Thyroid gland (tissue), 4 donors: ENCODE measurements at regions not wholly inside any gene's neighbourhood (a gene's known extent, or its start where the extent isn't known, plus 50 kb on each side); places are given as distances from the start of the nearest gene placed in this dataset.

ENCODE experiments used
- DNase-seq, 2 donors: peaks; one replicate each; pipeline ENCODE4 v3.0.0-alpha.2; 2019
- H3K27ac ChIP-seq, 3 donors: fragments of 200-600 bp; sonication (generic); 1 replicate in 2 of 3; 2 replicates in 1 of 3; pipeline ENCODE4 v1.5.1; 2016 to 2019; ENCODE audit warnings: mild to moderate bottlenecking in 1 of 3, moderate library complexity in 1 of 3
- H3K27me3 ChIP-seq: fragments of 200-600 bp; sonication (generic); one replicate; pipeline ENCODE4 v1.5.1; 2019
- H3K36me3 ChIP-seq, 2 donors: fragments of 200-600 bp; sonication (generic); one replicate each; pipeline ENCODE4 v1.5.1; 2016 to 2019
- H3K4me1 ChIP-seq, 2 donors: fragments of 200-600 bp; sonication (generic); one replicate each; pipeline ENCODE4 v1.5.1; 2017 to 2019
- H3K4me3 ChIP-seq, 3 donors: fragments of 200-600 bp; sonication (generic); replicated peaks in 1 of 3; 1 replicate in 2 of 3; 2 replicates in 1 of 3; pipeline ENCODE4 v1.5.1; 2016; ENCODE audit warnings: mild to moderate bottlenecking in 1 of 3
- H3K9me3 ChIP-seq: fragments of 200-600 bp; sonication (generic); one replicate; pipeline ENCODE4 v1.5.1; 2017
- CTCF ChIP-seq, 6 experiments: fragments of 200-600 bp in 3 of 6; fragments of 450-650 bp in 3 of 6; sonication (generic) in 3 of 6; IDR thresholded peaks; one replicate each; pipeline ENCODE4 v1.5.1; 2016 to 2019; ENCODE audit warnings: antibody characterized with exemption in 6 of 6, mild to moderate bottlenecking in 2 of 6, inconsistent platforms in 1 of 6, moderate library complexity in 1 of 6
- POLR2A ChIP-seq, 2 donors: fragments of 450-650 bp; IDR thresholded peaks; one replicate each; pipeline ENCODE4 v1.6.1; 2017; ENCODE audit warnings: antibody characterized with exemption in 2 of 2, mild to moderate bottlenecking in 2 of 2, moderate library complexity in 1 of 2
- WGBS, 2 donors: methylation state at CpG; one replicate each; pipeline ENCODE4 v1.1.5; 2017; 5-methylcytosine and 5-hydroxymethylcytosine counted together
- intact Hi-C: fragments of 100-400 bp; cut with DNase I; formaldehyde crosslinking; loops from one replicate; pipeline ENCODE4 v1.15.1; 2023

GRCh38 chr10:44295644-44296241 lies 89.2 kb downstream of the CXCL12 start:
- H3K4me3 ChIP-seq: no peak overlapping the region
- DNase-seq: no peak
- no peaks in the 10 kb centered on the region for H3K36me3 ChIP-seq
- 44 to 46% methylated on average over 3 of the region's 3 CpGs for WGBS, 2 donors
- no peak for TF ChIP-seq POLR2A (IDR thresholded peaks at IDR 0.05)
- no peak for TF ChIP-seq CTCF (IDR thresholded peaks at IDR 0.05)
- peaks cover 8 to 12% of the 10 kb centered on the region in 2 donors for H3K4me1 ChIP-seq
- intact Hi-C loops: no loop called here
- no peaks in the 10 kb centered on the region for H3K27me3 ChIP-seq
- H3K27ac ChIP-seq: no peak overlapping the region
- H3K9me3 ChIP-seq: no peaks in the 10 kb centered on the region

GRCh38 chr10:44294726-44295412 lies 90.0 kb downstream of the CXCL12 start:
- Histone ChIP-seq H3K36me3 (no peaks in the 10 kb centered on the region), H3K27me3 (no peaks in the 10 kb centered on the region), H3K9me3 (no peaks in the 10 kb centered on the region), H3K4me1 (peaks cover 8 to 12% of the 10 kb centered on the region in 2 donors), H3K27ac (no peak overlapping the region), H3K4me3 (no peak overlapping the region)
- intact Hi-C loops: no loop called here
- DNase-seq: no peak
- 97 to 99% methylated on average over 9 of the region's 9 CpGs for WGBS, 2 donors
- TF ChIP-seq CTCF (IDR thresholded peaks at IDR 0.05): no peak
- no peak for TF ChIP-seq POLR2A (IDR thresholded peaks at IDR 0.05)

- WGBS, 2 donors: 28 to 34% methylated on average over 7 of the region's 7 CpGs
- no peaks in the 10 kb centered on the region for H3K27me3 ChIP-seq
- H3K4me1 ChIP-seq: peaks cover 8 to 12% of the 10 kb centered on the region in 2 donors
- DNase-seq: peak; percentile 55 to 65
- TF ChIP-seq CTCF (IDR thresholded peaks at IDR 0.05) (no peak), POLR2A (IDR thresholded peaks at IDR 0.05) (no peak)
- no peaks in the 10 kb centered on the region for H3K36me3 ChIP-seq
- no peak overlapping the region for H3K4me3 ChIP-seq
- intact Hi-C loops: no loop called here
- peak overlapping the region; percentile 10 to 69 (median 47) for H3K27ac ChIP-seq
- H3K9me3 ChIP-seq: no peaks in the 10 kb centered on the region
Measured at GRCh38 chr10:44293842-44294241, 91.1 kb downstream of the CXCL12 start.

GRCh38 chr10:44293306-44293778 lies 91.6 kb downstream of the CXCL12 start:
- intact Hi-C loops: no loop called here
- no peaks in the 10 kb centered on the region for H3K27me3 ChIP-seq
- DNase-seq: no peak
- H3K9me3 ChIP-seq: no peaks in the 10 kb centered on the region
- 25 to 30% methylated on average over 17 to 26 of the region's 26 CpGs for WGBS, 2 donors
- H3K4me3 ChIP-seq: no peak overlapping the region
- H3K4me1 ChIP-seq: peaks cover 8 to 12% of the 10 kb centered on the region in 2 donors
- H3K27ac ChIP-seq: peak overlapping the region in 2 of 3 donors; percentile 47 to 69
- TF ChIP-seq POLR2A (IDR thresholded peaks at IDR 0.05) (no peak), CTCF (IDR thresholded peaks at IDR 0.05) (no peak)
- H3K36me3 ChIP-seq: no peaks in the 10 kb centered on the region

- TF ChIP-seq CTCF (IDR thresholded peaks at IDR 0.05) (no peak), POLR2A (IDR thresholded peaks at IDR 0.05) (no peak)
- no peaks in the 10 kb centered on the region for H3K36me3 ChIP-seq
- H3K4me1 ChIP-seq: peaks cover 8 to 12% of the 10 kb centered on the region in 2 donors
- H3K27me3 ChIP-seq: no peaks in the 10 kb centered on the region
- DNase-seq: no peak
- no peak overlapping the region for H3K4me3 ChIP-seq
- no peak overlapping the region for H3K27ac ChIP-seq
- intact Hi-C loops: no loop called here
- no peaks in the 10 kb centered on the region for H3K9me3 ChIP-seq
- 58 to 61% methylated on average over 27 to 33 of the region's 35 CpGs for WGBS, 2 donors
Measured at GRCh38 chr10:44292390-44293002, 92.4 kb downstream of the CXCL12 start.
